ENCODE measurements at regions not wholly inside any gene's neighbourhood (a gene's known extent, or its start where the extent isn't known, plus 50 kb on each side); places are given as distances from the start of the nearest gene placed in this dataset.

DNA sequence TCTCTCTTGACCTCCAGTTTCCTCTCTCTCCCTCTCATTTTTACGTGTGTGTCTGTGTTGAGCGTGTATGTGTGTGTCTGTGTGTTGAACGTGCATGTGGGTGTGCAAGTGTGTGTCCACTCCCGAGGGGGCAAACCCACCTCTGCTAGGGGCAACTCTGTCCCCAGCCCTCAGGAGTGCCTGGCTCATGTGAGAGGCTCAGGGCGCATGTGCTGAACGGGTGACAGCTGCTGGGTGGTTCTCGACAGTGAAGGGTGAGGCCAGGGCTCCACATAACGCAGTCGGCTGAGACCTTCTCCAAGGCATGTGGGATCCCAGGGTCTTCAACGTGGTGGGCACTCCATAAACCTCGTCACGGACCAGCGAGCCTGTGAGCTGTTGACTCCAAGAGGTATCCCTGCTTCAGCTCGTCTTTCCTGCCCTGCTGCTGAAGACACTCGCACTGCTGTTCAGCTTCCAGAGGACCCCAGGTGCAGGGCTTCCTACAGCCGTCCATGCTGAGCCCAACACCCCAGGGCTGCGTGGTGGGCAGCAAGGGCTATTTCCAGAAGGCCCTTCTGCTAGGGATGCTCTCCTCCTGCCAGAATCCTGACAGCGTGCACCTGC, 361.6 kb upstream of the SHH start:
- H3K36me3 Mint-ChIP-seq = no peaks in the 10 kb centered on the region
- H3K9me3 Mint-ChIP-seq (ENCODE audit: low read depth) = no peaks in the 10 kb centered on the region
- H3K4me3 Mint-ChIP-seq = no peak overlapping the region
- no peaks in the 10 kb centered on the region for H3K4me1 Mint-ChIP-seq (ENCODE audit: low read depth)
- H3K27me3 Mint-ChIP-seq = no peaks in the 10 kb centered on the region
- H3K27ac Mint-ChIP-seq = no peak overlapping the region

DNA sequence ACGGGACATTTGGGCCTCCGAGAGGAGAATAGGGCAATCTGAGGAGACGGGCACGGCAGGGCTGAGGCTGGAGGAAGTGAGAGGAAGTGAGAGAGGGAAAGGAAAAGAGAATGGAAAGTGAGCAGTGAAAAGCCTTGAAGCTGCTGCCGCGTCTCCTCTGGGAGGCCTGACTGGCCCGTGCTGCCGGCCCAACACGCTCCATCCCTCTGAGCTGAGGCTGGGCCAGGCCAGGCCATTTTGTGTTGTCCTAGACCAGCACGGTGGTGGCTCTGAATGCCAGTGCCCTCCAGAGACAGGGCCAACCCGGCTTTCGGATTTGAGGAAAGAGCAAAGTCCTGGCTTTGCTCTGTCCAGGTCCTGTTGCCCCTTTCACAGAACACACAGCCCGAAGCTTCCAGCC, 361.1 kb upstream of the SHH start:
- Mint-ChIP-seq H3K27ac (no peak overlapping the region), H3K4me3 (no peak overlapping the region), H3K36me3 (no peaks in the 10 kb centered on the region), H3K4me1 (ENCODE audit: low read depth) (no peaks in the 10 kb centered on the region), H3K27me3 (no peaks in the 10 kb centered on the region), H3K9me3 (ENCODE audit: low read depth) (no peaks in the 10 kb centered on the region)

DNA sequence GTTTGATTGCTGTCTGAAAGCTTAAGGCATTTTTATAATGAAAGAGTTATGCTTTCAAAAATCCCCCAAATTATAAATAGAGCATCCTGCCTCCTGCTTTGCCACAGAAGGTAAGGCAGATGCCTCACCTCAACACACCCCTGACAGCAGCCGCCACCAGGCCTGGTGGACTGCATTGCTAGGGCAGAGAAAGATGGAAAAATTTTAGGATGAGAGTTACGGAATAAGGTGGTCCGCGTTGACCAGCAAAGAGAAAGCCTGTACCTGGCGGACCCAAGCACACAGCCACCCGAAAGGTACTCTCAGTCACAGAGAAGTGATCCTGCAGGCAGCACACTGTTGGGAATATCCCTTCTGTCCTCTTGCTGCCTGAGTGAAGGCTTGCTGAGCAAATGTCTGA, 360.4 kb upstream of the SHH start:
- no peaks in the 10 kb centered on the region for H3K4me1 Mint-ChIP-seq (ENCODE audit: low read depth)
- H3K27me3 Mint-ChIP-seq = no peaks in the 10 kb centered on the region
- H3K27ac Mint-ChIP-seq = no peak overlapping the region
- H3K4me3 Mint-ChIP-seq = no peak overlapping the region
- H3K36me3 Mint-ChIP-seq = no peaks in the 10 kb centered on the region
- H3K9me3 Mint-ChIP-seq (ENCODE audit: low read depth) = no peaks in the 10 kb centered on the region

DNA sequence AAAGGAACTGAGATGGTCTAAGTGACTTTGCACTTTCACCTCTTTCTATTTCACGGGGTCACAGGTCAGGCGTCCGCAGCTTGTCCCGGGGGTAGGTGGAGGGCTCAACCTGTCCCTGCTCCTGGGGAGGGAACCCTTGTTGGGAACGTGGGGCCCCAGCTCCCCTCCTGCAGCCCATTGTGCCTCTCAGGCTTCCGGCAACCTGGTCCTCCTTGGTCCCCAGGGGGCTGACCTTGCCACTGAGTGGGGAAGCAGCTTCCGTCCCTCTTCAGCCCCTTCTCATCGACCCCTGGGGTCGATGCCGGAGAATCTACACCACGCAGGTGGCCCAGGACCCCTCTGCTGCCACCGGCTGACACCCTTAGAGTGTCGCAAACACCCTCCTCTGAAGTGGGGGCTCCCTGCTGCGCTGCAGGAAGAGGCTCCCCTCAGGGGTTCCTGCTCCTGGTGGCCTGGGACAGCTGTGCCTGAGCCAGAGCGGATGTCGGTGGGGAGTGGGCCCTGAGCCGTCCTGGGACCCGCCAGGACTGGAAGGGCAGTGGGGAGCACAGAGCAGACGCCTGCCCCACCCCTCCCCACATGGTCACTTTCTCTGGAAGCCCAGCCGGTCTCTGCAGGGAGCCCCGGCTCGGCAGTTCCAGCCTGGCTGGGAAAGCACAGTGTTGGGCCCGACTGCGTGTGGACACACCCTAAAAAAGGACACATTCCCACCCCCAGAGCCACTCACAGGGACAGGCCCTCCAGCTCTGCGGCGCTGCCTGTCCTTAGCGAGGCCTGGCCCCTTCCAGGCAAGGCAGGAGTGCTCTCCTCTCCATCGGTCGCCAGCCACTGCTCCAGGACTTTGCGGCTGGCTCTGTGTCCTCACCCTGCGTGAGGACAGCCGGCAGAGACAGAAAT, 357.5 kb upstream of the SHH start:
- H3K27ac Mint-ChIP-seq = no peak overlapping the region
- no peaks in the 10 kb centered on the region for H3K4me1 Mint-ChIP-seq (ENCODE audit: low read depth)
- no peak overlapping the region for H3K4me3 Mint-ChIP-seq
- H3K9me3 Mint-ChIP-seq (ENCODE audit: low read depth) = no peaks in the 10 kb centered on the region
- H3K36me3 Mint-ChIP-seq = no peaks in the 10 kb centered on the region
- H3K27me3 Mint-ChIP-seq = no peaks in the 10 kb centered on the region

DNA sequence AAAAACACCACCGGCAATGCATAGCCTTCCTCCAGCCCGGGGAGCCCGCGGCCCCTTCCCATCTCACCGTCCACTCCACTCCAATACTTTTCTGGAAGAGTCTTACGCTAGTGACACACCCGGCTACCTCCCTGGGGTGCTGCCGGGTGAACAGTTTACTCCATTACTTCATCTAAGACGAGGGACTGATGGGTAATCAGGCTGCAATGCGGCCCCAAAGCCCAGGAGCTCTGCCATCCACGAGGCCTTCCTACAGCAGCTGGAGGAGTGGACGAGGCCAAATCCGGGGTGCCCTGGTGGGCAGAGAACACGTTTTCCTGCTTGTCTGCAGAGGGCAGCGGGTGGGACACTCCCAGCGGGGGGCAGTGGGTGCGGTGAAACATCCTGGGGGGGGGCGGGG, 356.2 kb upstream of the SHH start:
- no peaks in the 10 kb centered on the region for H3K4me1 Mint-ChIP-seq (ENCODE audit: low read depth)
- H3K27me3 Mint-ChIP-seq = no peaks in the 10 kb centered on the region
- no peaks in the 10 kb centered on the region for H3K36me3 Mint-ChIP-seq
- H3K27ac Mint-ChIP-seq = no peak overlapping the region
- H3K9me3 Mint-ChIP-seq (ENCODE audit: low read depth) = no peaks in the 10 kb centered on the region
- H3K4me3 Mint-ChIP-seq = no peak overlapping the region

DNA sequence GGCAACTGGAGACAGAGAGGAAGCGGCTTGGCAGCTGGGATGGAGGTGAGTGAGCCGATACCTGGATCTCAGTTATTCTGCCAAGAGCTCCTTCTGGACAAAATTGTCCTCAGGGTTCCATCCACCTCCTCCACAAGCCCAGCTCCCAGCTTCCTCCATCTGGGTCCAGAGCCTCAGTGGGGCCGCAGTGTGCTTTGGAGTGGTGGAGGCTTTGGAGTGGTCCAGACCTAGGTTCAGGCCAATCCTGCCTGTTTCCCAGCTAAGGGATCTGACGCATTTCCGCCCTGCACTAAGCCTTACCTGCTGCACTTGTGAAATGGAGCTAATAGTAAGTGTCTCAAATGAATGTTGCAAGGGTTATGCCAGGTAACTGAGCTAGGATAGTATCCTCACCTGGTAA, 355.7 kb upstream of the SHH start:
- Mint-ChIP-seq H3K4me1 (ENCODE audit: low read depth) (no peaks in the 10 kb centered on the region), H3K9me3 (ENCODE audit: low read depth) (no peaks in the 10 kb centered on the region), H3K36me3 (no peaks in the 10 kb centered on the region), H3K4me3 (no peak overlapping the region), H3K27ac (no peak overlapping the region), H3K27me3 (no peaks in the 10 kb centered on the region)

DNA sequence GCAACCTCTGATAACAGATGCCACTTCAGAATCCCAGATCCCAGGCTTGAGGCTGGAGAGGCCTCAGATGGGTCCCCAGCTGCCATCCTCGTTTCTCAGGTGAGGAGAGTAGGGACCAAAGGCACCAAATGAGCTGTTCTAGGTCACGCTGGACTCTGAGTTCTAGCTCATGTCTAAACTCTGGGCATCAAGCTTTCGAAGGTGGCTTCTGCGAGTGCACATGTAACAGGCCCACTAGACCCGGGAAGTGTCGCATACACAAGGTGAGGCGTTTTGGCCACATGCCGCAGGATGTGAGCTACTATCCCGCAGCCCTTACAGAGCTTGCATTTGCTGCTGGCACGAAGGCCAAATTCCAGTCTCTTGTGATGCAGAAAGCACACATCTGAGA, 355.1 kb upstream of the SHH start:
- Mint-ChIP-seq H3K9me3 (ENCODE audit: low read depth) (no peaks in the 10 kb centered on the region), H3K4me3 (no peak overlapping the region), H3K4me1 (ENCODE audit: low read depth) (no peaks in the 10 kb centered on the region), H3K27me3 (no peaks in the 10 kb centered on the region), H3K36me3 (no peaks in the 10 kb centered on the region), H3K27ac (no peak overlapping the region)

DNA sequence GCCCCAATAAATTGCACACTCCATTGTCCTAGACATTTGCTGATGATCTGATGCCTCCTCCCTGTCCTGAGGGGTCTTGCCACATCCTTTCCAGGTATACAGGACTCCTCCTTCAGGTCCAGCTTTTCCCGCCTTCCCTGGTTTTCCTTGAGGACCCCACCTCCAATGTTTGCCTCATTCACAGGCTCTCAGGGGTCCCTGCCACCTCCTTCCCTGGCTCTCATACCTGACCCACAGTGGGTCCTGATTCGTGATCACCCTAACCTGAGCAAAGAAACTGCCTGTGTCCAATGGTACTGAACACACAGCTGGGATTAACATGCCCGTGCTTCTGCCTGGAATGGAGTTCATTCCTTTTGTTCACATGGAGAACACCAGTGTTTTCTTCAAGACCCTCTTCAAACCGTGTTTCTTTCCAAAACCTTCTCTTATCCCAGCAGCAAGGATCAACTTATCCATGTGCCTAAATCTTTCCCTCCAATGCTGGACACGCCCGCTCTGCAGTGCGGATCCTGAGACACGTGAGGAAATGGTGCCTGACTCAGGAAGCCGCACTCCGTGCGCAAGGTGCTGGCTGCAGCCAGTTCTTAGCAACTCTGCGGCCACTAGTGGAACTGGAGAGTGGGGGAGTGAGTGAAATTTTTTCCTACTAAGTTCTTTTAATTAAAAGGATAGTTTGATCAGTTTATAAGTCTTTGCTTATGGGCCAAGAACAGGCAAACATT, 354.6 kb upstream of the SHH start:
- Mint-ChIP-seq H3K36me3 (no peaks in the 10 kb centered on the region), H3K4me3 (no peak overlapping the region), H3K4me1 (ENCODE audit: low read depth) (no peaks in the 10 kb centered on the region), H3K27ac (no peak overlapping the region), H3K9me3 (ENCODE audit: low read depth) (no peaks in the 10 kb centered on the region), H3K27me3 (no peaks in the 10 kb centered on the region)

DNA sequence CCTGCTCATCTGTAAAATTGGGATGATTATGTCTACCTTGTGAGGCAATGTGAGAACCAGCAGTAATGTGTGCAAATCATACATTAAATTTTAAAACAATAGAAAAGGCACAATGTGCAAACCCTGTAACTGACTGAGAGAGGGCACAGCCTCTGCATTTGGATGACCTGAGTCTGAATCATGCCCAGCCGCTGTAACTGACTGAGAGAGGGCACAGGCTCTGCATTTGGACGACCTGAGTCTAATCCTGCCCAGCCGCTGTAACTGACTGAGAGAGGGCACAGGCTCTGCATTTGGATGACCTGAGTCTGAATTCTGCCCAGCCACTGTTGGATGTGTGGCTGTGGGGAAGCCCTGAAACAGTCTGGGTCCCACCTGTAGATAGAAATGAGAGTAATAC, 351.5 kb upstream of the SHH start:
- Mint-ChIP-seq H3K9me3 (ENCODE audit: low read depth) (no peaks in the 10 kb centered on the region), H3K4me3 (no peak overlapping the region), H3K36me3 (no peaks in the 10 kb centered on the region), H3K27ac (no peak overlapping the region), H3K4me1 (ENCODE audit: low read depth) (no peaks in the 10 kb centered on the region), H3K27me3 (peaks cover 4% of the 10 kb centered on the region)

DNA sequence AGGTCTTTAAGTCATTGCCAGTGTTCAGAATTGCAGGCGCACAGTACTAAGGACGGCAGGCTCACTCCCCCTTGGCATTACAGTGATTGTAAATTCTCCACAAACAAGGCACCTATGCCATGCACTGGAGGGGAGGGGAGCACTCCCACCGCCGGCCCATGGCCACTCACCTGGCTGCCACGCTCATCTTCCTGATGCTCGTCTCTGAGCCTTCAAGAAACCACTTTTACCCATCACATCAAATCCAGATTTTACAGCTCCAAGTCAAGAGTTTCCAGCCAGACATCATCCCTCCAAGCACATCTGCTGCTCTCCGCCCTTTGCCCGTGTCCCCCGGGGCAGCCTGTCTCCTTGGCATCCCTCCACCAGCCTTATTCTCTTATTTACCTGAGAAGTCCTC, 350.2 kb upstream of the SHH start:
- Mint-ChIP-seq H3K36me3 (no peaks in the 10 kb centered on the region), H3K9me3 (ENCODE audit: low read depth) (no peaks in the 10 kb centered on the region), H3K4me3 (no peak overlapping the region), H3K27ac (no peak overlapping the region), H3K27me3 (peaks cover 4% of the 10 kb centered on the region), H3K4me1 (ENCODE audit: low read depth) (no peaks in the 10 kb centered on the region)

DNA sequence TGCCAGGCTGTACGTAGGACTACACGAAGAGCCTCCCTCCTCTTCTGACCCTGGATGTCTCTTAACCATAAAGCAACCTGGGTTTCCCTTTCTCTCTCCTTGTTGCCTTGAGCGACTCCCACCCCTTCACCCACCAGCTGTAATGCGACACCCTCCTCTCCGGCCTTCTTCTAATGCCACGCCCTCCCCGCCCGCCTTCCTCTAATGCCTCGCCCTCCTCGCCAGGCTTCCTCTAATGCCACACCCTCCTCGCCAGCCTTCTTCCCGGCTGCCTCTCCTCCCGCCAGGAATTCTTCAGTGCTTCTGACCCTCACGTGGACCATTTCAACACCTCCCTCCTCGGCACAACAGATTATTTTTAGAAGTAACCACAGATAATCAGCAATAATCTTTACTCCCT, 348.5 kb upstream of the SHH start:
- H3K27me3 Mint-ChIP-seq = peaks cover 6% of the 10 kb centered on the region
- no peak overlapping the region for H3K27ac Mint-ChIP-seq
- no peaks in the 10 kb centered on the region for H3K4me1 Mint-ChIP-seq (ENCODE audit: low read depth)
- H3K9me3 Mint-ChIP-seq (ENCODE audit: low read depth) = no peaks in the 10 kb centered on the region
- no peak overlapping the region for H3K4me3 Mint-ChIP-seq
- H3K36me3 Mint-ChIP-seq = no peaks in the 10 kb centered on the region

DNA sequence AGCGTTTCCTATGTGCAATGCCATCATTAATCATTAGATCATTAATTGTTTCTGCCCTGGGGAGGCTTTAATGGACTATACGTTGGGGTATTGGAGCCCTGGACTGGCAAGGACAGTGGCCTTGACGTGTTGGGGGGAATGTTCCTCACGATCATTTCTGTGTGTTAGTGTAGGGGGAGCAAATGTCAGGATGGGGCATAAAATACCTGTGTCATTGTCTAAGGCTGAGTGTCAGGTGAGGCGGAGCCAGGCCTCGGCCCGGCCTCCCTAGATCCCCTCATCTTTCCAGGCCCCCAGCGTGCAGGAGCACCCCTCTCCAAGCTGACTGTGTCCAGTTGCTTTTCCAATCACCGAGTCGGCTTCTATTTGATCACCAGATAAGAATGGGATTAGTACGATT, 346.4 kb upstream of the SHH start:
- peaks cover 6% of the 10 kb centered on the region for H3K27me3 Mint-ChIP-seq
- H3K9me3 Mint-ChIP-seq (ENCODE audit: low read depth) = no peaks in the 10 kb centered on the region

DNA sequence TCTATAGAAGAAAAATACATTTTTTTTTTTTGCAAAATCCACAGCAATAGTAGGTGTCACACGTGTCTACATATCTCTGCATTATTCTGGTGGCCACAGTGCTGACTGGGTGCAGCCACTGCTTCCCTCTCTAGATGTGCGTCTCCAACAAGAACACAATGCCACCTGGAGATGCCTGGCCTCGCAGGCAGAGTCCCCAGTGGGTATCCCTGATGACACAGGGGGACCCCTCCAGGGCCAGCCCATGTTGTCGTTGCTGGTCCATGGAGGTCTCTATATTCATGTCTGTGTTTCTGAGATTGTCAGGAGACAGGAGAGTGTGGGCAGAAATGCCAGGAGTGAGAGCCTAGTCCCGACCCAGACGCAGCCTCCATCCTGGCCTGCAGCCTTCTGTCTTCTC, 345.9 kb upstream of the SHH start:
- Mint-ChIP-seq H3K4me1 (ENCODE audit: low read depth) (no peaks in the 10 kb centered on the region), H3K27me3 (peaks cover 6% of the 10 kb centered on the region), H3K36me3 (no peaks in the 10 kb centered on the region), H3K9me3 (ENCODE audit: low read depth) (no peaks in the 10 kb centered on the region), H3K27ac (no peak overlapping the region), H3K4me3 (no peak overlapping the region)

More for the DNA sequence above, 346.4 kb upstream of the SHH start:
- no peaks in the 10 kb centered on the region for H3K4me1 Mint-ChIP-seq (ENCODE audit: low read depth)
- no peak overlapping the region for H3K4me3 Mint-ChIP-seq
- no peak overlapping the region for H3K27ac Mint-ChIP-seq
- H3K36me3 Mint-ChIP-seq = no peaks in the 10 kb centered on the region

DNA sequence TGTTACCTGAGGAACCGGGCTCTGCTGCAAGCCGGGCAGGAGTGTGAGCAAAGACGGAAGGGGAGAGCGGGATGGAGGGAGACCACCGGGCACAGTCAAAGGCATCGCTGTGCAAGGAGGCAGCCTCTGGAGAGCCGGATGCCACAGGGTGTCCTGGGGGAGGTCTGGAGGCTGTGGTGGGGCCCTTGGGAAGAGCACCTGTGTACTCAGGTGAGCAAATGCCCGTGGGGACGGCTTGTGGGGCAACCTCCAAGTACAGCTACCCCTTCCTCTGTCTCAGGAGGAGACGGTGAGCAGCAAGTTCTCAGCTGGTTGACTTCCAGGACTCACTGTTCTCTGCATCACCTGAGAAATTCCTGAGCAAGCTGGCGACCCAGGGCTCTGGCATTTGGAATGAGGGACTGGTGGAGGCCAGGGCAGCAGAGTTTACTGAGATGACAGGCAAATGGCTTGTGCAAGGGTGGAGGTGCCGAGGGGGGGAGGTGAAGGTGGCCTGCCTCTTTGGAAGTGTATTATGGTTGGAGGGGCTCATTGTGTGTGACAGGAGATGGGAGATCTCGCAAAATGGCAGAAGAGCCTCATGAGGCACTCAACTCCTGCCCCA, 345.2 kb upstream of the SHH start:
- no peaks in the 10 kb centered on the region for H3K36me3 Mint-ChIP-seq
- no peak overlapping the region for H3K4me3 Mint-ChIP-seq
- no peaks in the 10 kb centered on the region for H3K9me3 Mint-ChIP-seq (ENCODE audit: low read depth)
- peaks cover 6% of the 10 kb centered on the region for H3K27me3 Mint-ChIP-seq
- no peaks in the 10 kb centered on the region for H3K4me1 Mint-ChIP-seq (ENCODE audit: low read depth)
- no peak overlapping the region for H3K27ac Mint-ChIP-seq

DNA sequence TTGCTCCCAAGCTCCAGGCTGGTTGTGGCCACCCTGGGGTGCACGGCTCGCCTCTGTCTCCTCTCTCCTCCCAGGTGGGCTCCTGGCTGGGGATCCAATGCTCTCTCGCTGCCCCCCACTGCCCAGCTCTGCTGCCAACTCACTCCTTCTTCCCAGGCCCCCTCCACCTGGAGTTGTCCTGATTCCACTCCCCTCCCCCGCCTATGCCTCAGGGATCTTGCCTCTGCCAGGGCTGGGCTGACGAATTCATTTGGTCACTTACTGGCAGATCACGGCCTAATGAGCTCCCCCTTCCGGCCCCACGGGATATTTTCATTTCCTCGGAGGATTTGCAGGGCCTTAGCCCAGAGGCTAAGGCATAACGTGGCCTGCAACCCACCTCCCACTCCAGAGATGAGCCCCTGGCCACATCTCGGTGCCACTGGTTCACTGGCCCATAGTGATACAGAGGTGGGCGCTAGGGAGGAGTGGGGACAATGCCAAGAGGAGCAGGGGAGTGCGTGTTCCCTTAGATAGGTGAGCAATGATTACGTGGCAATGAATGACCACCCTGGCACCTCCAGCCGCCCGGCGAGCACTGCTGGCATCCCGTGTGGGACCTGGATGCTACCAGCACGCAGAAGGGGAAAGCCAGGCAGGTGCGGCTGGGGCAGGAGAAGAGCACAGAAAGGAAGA, 344.6 kb upstream of the SHH start:
- H3K9me3 Mint-ChIP-seq (ENCODE audit: low read depth) = no peaks in the 10 kb centered on the region
- no peak overlapping the region for H3K27ac Mint-ChIP-seq
- H3K27me3 Mint-ChIP-seq = peaks cover 6% of the 10 kb centered on the region
- H3K4me1 Mint-ChIP-seq (ENCODE audit: low read depth) = no peaks in the 10 kb centered on the region
- no peaks in the 10 kb centered on the region for H3K36me3 Mint-ChIP-seq
- no peak overlapping the region for H3K4me3 Mint-ChIP-seq
